Lung (tissue), 11 donors: ENCODE measurements at regions not wholly inside any gene's neighbourhood (a gene's known extent, or its start where the extent isn't known, plus 50 kb on each side); places are given as distances from the start of the nearest gene placed in this dataset.

ENCODE experiments used
- ATAC-seq: fragments of 200-7000 bp; cut with Tn5 transposase; one replicate; pipeline ENCODE4 v1.9.1; 2020; ENCODE audit warnings: moderate number of reproducible peaks; ENCODE audit not compliant: insufficient read depth, low FRiP score
- DNase-seq, 3 donors: peaks; one replicate each; pipeline ENCODE4 v3.0.0-alpha.2; 2013 to 2017
- H3K27ac ChIP-seq, 2 donors: one replicate each; pipeline ENCODE4 v1.5.1; 2013; ENCODE audit warnings: mild to moderate bottlenecking in 2 of 2, moderate library complexity in 2 of 2, control low read depth in 1 of 2, inconsistent platforms in 1 of 2, low read depth in 1 of 2, low read length in 1 of 2
- H3K27me3 ChIP-seq, 3 donors: one replicate each; pipeline ENCODE4 v1.5.1; 2013; ENCODE audit warnings: low read length in 2 of 3; ENCODE audit not compliant: control insufficient read depth in 3 of 3, insufficient read depth in 3 of 3
- H3K36me3 ChIP-seq, 4 donors: one replicate each; pipeline ENCODE4 v1.5.1; 2013; ENCODE audit warnings: low read length in 4 of 4, mild to moderate bottlenecking in 1 of 4, moderate library complexity in 1 of 4; ENCODE audit not compliant: control insufficient read depth in 4 of 4, insufficient read depth in 4 of 4
- H3K4me1 ChIP-seq, 5 donors: one replicate each; pipeline ENCODE4 v1.5.1; 2013; ENCODE audit warnings: low read length in 5 of 5, mild to moderate bottlenecking in 2 of 5, moderate library complexity in 1 of 5; ENCODE audit not compliant: control insufficient read depth in 5 of 5, insufficient read depth in 5 of 5
- H3K4me3 ChIP-seq: one replicate; pipeline ENCODE4 v1.5.1; 2013; ENCODE audit warnings: mild to moderate bottlenecking, control low read depth, moderate library complexity
- H3K9ac ChIP-seq, 2 donors: one replicate each; pipeline ENCODE4 v1.5.1; 2013; ENCODE audit warnings: low read length in 2 of 2, control low read depth in 1 of 2; ENCODE audit not compliant: insufficient read depth in 1 of 2
- H3K9me3 ChIP-seq, 4 donors: one replicate each; pipeline ENCODE4 v1.5.1; 2013; ENCODE audit warnings: low read length in 3 of 4, mild to moderate bottlenecking in 1 of 4, moderate library complexity in 1 of 4; ENCODE audit not compliant: control insufficient read depth in 4 of 4, insufficient read depth in 3 of 4
- CTCF ChIP-seq: IDR thresholded peaks from 2 replicates; pipeline ENCODE4 v1.5.1; 2012; ENCODE audit warnings: mild to moderate bottlenecking; ENCODE audit errors: control extremely low read depth, extremely low read depth
- WGBS, 2 donors: extraction: QIAGEN DNeasy Blood & Tissue Kit; methylation state at CpG; one replicate each; pipeline ENCODE4 v1.1.7; 2013; 5-methylcytosine and 5-hydroxymethylcytosine counted together
- donor health status: control.
- donor health status: control.
- donor health status: Bipolar disorder and iron deficiency.
- donor health status: healthy.
- donor health status: DM: yes; HTN: yes; CAD: no.

- Histone ChIP-seq H3K36me3 (no peaks in the 10 kb centered on the region), H3K4me3 (no peak overlapping the region), H3K27ac (no peak overlapping the region), H3K4me1 (no peaks in the 10 kb centered on the region), H3K27me3 (no peaks in the 10 kb centered on the region), H3K9me3 (no peaks in the 10 kb centered on the region), H3K9ac (no peak overlapping the region)
- DNase-seq (no peak), ATAC-seq (no peak)
- TF ChIP-seq CTCF, result no peak
- 68 to 82% methylated on average over 5 of the region's 5 CpGs for WGBS, 2 donors
These were observed 62.8 kb upstream of the OSBPL8 start for GRCh38 chr12:76622351-76622750.

GRCh38 chr12:76622915-76623314, 63.3 kb upstream of the OSBPL8 start:
- H3K9ac ChIP-seq, result no peak overlapping the region
- no peak overlapping the region for H3K27ac ChIP-seq

GRCh38 chr12:76623931-76624330, 64.4 kb upstream of the OSBPL8 start:
- WGBS, 2 donors, result 89 to 92% methylated on average over 2 of the region's 2 CpGs
- no peak overlapping the region for H3K9ac ChIP-seq

More at GRCh38 chr12:76622915-76623314, 63.3 kb upstream of the OSBPL8 start:
- Histone ChIP-seq H3K9me3 (no peaks in the 10 kb centered on the region), H3K4me1 (peaks cover 0 to 3% (median 0%) of the 10 kb centered on the region in 5 donors), H3K4me3 (no peak overlapping the region), H3K36me3 (no peaks in the 10 kb centered on the region), H3K27me3 (no peaks in the 10 kb centered on the region)
- ATAC-seq (no peak), DNase-seq (no peak)
- TF ChIP-seq CTCF, result no peak

More at GRCh38 chr12:76623931-76624330, 64.4 kb upstream of the OSBPL8 start:
- no peaks in the 10 kb centered on the region for H3K36me3 ChIP-seq
- no peak overlapping the region for H3K27ac ChIP-seq
- H3K27me3 ChIP-seq, result no peaks in the 10 kb centered on the region
- H3K4me1 ChIP-seq, result peaks cover 0 to 3% (median 0%) of the 10 kb centered on the region in 5 donors
- DNase-seq, result peak in 1 of 3 donors; percentile 9
- no peaks in the 10 kb centered on the region for H3K9me3 ChIP-seq
- H3K4me3 ChIP-seq, result no peak overlapping the region
- TF ChIP-seq CTCF, result no peak
- ATAC-seq, result no peak
